Skin epidermis (tissue), 12 donors: ENCODE measurements at regions not wholly inside any gene's neighbourhood (a gene's known extent, or its start where the extent isn't known, plus 50 kb on each side); places are given as distances from the start of the nearest gene placed in this dataset.

Experiments
- H3K27ac ChIP-seq, 21 experiments: fragments of 200-600 bp; sonication (generic) in 11 of 21; one replicate each; pipeline ENCODE4 v1.5.0; 2020; ENCODE audit warnings: mild to moderate bottlenecking in 3 of 21, inconsistent platforms in 2 of 21, moderate library complexity in 2 of 21
- H3K4me3 ChIP-seq, 7 experiments: fragments of 200-600 bp; sonication (generic) in 2 of 7; one replicate each; pipeline ENCODE4 v1.5.0; 2020; ENCODE audit warnings: inconsistent platforms in 2 of 7, mild to moderate bottlenecking in 2 of 7, moderate library complexity in 1 of 7

DNA sequence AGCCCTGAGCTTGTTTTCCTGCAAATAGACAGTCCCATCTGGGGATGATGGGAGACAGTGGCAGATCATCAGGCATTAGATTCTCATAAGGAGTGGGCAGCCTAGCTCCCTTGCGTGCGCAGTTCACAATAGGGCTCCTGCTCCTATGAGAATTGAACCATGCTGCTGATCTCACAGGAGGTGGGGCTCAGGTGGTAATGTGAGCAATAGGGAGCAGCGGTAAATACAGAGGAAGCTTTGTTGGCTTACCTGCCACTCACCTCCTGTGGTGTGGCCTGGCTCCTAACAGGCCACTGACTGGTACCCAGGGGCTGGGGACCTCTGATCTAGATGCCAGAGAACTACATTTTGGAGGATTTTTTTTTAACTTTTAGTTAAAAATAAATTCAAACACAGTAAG is 434.8 kb upstream of the MKI67 start:
- no peak overlapping the region for H3K27ac ChIP-seq
- no peak overlapping the region for H3K4me3 ChIP-seq

DNA sequence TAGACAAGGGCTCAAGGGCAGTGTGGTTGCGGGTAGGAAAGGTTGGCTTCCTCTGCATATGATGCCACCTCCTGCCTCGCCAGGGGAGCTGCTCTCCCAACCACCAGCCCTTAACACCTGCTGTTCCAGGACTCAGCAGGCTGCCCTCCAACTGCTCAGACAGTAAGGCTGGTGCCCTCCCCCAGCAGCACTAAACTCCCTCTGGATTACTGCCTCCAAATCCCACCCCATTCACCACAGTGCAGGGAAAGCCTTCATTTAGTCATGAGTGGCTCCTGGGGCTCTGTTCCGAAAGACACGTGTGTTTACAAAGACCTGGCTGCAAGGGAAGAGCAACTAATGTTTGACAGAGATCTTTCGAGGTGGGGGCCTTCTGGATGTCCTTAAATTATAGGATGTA is 437.2 kb upstream of the MKI67 start:
- H3K4me3 ChIP-seq, result no peak overlapping the region
- H3K27ac ChIP-seq, result no peak overlapping the region

DNA sequence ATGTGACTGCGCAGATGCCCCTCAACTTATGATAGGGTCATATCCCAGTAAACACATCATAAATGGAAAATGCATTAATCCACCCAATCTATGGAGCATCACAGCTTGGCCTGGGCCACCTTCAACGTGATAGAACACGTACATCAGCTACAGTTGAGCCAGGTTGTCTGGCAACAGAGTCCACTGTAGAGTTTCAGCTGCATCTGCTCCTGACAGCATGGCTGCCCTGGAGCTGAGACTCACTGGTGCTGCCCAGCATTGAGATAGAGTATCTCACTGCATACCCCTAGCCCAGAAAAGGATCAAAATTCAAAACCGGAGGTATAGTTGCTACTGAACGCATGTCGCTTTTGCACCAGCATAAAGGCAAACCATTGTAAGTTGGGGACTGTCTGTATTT is 437.7 kb upstream of the MKI67 start:
- no peak overlapping the region for H3K27ac ChIP-seq
- no peak overlapping the region for H3K4me3 ChIP-seq

DNA sequence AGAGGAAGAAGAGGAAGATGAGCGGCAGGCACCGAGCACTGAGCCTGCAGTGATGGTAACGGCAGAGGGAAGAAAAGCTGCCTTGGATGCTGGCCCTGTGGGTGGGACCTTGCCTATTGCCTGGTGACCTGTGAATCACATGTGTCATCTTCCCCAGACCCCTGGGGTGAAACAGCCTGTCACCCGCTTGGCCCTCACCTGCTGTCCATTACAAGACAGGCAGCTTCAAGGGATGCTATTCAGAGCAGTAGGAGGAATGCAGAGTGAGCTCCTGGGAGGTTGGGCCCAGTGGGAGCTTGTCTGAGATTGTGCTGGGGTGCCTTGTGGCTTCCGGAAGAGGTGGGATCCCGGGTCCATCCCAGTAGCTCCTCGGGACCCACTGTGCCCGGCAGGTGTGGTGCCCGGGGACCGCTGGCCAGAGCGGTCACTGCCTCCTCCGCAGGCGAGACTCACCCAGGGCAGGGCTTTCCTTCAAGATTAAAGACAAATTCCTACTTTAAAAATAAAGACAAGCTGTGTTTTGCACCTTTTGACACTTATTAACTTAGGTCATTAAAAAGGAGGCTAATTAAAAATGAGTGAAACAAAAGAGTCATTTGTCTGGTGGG is 440.2 kb upstream of the MKI67 start:
- no peak overlapping the region for H3K27ac ChIP-seq
- no peak overlapping the region for H3K4me3 ChIP-seq

DNA sequence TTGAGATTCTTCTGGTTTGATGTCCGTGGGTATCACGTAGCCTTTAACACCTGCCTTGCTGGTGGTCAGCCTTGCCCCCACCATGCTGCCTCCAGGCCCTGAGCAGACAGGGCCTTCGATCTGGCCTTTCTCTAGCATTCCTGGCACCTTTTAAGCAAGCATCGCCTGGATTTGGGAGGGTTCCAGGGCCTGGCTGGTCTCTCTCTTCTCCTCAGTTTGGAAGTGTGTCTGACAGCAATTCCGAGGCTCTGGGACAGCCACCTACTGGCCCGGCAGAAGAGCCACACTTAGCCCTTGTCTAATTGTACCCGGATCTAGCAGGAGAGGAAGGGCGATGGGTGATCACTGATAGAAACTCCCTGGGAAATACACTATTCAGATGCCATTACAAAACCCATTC is 441.3 kb upstream of the MKI67 start:
- Histone ChIP-seq H3K4me3 (no peak overlapping the region), H3K27ac (no peak overlapping the region)

DNA sequence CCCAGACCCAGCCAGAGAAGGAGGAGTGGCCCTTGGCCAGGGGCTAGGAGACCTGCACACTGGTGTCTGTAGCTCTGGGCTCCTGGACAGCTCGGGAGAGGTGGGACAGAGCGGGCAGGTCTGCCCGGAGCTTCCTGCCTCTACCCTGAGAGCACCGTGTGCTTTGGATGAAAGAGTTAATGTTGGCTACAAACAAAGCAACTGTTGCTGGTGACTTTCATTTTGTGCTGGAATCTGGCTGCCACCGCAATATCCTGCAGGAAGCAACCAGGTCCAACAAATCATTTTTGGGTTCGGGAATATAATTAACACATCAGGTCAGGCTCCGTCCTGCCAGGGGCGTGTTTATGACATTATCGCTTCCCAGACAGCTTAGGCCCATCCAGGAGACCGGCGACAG is 441.8 kb upstream of the MKI67 start:
- Histone ChIP-seq H3K27ac (no peak overlapping the region), H3K4me3 (no peak overlapping the region)

DNA sequence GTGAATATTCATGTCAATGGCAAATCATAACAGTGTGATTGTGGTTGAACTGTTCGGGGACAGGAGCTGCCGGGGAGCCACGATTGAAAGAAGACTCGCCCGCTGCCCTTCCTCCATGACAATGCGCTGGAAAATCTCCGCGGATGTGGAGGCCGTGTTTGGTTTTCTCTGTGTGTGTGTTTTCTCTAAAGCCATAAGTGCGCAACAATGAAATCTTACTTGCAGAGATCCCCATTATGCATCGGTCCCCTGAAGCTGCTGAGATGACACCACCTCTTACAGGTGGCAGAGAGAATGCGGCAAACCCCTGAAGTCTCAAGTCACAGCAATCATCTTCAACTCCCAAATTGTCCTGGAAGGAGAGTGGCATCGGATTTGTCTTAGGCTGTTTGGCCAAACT is 442.3 kb upstream of the MKI67 start:
- H3K27ac ChIP-seq, result no peak overlapping the region
- H3K4me3 ChIP-seq, result no peak overlapping the region

DNA sequence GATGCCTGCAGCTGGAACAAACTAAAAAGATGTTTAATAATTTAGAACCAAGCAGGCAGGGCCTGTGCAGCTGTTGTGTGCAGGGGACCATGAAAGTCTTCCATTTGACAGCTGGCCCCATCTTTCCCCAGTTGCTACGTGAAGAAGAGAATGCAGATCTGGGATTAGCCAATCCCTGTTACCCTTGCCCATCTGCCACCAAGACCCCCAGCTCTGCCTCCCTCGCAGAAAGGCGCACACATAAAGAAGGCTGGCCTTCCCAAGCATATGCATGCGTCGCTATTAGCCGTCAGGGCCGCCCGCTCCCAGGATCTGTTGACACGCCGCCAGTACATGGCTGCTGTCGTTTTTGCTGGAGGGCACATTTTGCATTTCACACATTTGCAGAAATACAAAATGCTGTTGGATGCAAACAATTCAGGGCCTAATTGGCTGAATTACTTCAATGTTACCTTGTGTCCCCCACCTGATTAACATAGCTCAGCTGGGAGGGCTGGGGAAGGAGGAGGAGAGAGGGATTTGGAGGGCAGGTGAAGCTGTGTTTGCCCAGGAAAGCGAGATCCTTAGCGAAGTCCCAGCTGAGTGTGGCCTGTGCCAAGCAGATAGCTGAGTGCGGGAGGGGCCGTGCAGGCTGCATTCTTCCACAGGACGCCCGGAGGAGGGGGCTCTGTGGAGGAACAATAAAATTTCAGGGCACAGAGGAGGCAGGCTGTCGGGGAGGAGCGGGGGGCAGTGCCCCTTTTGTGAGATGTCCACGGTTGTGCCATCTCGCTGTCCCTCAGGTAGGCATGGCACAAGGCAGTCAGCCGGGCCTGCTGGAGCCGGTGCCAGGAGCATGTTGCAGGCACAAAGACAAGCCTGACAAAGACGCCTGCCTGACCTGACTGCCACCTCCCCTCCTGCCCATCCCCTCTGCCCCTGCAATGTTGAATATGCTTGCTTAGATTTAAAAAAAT is 443.0 kb upstream of the MKI67 start:
- H3K27ac ChIP-seq, result no peak overlapping the region
- no peak overlapping the region for H3K4me3 ChIP-seq

DNA sequence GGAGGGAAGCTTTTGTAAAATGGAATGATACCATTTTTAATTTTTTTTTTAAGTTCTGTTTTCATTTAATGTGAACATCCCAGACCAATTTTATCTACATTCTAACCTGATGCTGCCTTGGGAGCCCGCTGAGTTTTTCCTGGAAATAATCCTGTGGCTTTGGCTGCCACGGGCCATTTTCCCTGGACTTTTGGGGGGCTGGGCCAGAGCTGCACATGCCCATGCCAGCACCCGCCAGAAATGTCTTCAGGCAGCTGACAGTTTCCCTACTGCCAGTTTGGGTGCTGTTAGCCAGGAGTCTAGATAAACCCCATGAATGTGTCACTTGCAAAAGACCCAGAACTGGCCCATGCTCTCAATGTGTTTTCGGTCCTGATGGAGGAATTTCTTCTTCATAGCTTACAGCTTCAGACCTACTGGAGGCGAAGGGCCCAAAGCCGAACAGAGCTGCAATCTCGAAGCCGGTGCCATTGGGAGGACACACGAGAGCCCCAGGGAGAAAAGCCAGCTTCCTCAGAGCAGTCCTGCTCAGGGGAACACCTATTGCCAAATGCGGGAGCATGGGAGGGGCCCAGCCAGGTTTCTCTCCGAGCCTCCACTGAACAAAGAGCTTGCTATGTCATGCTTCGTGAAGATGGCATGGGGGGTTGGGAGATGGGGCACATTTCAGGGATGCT is 444.2 kb upstream of the MKI67 start:
- Histone ChIP-seq H3K27ac (no peak overlapping the region), H3K4me3 (no peak overlapping the region)

DNA sequence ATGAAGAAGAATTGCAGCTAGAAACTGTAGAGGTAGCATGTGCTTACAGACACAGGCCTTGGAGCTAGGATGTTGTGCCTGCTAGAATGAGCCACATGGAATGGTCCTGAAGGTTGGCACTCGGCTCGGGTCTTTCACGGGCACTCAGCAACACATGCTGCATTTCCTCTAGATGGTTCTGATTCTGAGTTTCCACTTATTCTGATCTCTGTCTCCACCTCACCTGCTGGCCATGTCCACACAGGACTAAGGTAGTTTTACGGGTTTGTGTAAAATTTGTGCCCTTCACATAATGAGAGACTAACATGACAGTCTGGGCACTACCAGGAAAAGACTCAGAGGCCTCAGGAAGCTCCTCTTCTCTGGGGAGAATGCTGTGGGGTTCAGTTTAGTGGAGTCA is 444.8 kb upstream of the MKI67 start:
- Histone ChIP-seq H3K4me3 (no peak overlapping the region), H3K27ac (no peak overlapping the region)

DNA sequence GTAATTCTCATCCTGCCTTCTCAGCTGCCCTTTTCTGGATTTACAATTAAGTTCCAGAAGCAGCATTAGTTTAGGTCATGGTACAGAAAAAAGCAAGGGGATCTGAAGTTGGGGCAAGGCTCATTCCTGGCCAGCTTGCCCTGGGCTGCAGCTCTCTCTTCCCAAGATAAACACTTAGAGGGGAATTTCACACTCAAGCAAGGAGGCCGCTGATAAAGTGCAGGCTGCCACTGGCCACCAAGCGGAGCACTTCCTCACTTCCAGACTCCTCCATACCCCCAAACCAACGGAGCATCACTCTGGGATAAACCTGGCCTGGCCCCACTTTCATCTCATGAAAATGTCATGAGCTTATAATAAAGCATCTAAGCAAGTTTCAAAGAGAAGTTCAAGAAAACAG is 445.5 kb upstream of the MKI67 start:
- Histone ChIP-seq H3K27ac (no peak overlapping the region), H3K4me3 (no peak overlapping the region)

DNA sequence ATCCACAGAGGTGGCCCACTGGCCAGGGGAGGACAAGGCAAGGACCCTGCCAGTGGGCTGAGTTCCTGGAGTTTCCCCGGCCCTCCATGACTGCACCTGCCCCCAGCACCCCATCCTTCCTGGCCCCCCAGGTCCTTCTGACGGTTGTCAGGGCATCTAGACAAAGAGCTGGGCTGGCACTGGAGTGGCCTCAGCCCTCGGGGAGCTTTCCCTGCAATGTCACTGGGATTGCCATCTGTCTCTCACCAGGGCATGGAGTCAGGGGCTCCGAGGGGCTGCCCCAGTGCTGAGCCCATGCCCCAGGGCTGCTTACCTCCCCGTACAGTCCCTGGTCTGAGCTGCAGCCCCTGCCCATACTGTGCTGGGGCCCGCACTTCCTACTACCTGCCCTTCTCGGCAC is 446.5 kb upstream of the MKI67 start:
- Histone ChIP-seq H3K27ac (no peak overlapping the region), H3K4me3 (no peak overlapping the region)

DNA sequence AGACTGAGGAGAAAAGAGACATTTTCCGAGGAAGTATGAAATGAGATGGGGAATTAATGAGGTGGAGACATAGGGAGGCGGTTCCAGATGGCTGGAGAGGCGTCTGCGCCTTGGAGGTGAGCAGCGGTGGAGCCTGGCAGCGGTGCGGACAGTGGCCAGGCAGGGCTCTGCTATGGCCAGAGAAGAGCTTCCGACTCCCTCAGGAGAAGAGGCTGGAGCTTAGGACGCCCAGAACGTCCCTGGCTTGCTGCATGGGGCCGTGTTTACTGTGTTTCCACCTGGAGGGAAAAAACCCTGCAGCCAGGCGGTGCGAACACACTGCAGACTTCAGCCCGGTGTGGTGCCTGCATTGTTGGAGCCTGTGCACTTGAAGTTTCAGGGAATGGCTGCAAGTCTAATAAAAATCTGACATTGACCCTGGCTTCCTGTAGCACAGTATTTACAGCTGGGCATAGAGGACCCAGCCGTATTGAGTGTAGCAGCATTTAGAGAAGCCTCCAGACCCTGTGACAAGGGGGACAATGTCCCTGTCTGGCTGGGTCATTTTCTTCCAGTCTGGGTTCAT is 447.1 kb upstream of the MKI67 start:
- no peak overlapping the region for H3K4me3 ChIP-seq
- no peak overlapping the region for H3K27ac ChIP-seq

DNA sequence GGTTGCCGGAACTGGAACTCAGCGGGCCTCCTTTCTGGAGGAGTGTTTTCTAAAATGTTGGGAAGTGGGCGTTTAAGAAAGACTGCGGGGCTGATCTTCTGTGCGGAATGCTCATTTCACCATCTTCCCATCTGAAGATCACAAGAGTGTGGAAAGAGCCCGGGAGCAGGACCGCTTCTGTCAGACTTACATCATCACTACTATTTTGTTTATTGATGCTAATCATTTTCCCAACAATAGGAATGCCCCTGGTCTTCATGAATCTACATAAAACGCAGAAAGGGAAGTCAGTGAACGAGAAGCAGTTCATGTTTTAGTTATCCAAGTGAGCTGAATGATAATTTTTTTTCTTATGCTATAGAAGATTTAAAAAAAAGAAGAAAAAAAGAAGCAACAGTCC is 447.8 kb upstream of the MKI67 start:
- Histone ChIP-seq H3K27ac (no peak overlapping the region), H3K4me3 (no peak overlapping the region)

DNA sequence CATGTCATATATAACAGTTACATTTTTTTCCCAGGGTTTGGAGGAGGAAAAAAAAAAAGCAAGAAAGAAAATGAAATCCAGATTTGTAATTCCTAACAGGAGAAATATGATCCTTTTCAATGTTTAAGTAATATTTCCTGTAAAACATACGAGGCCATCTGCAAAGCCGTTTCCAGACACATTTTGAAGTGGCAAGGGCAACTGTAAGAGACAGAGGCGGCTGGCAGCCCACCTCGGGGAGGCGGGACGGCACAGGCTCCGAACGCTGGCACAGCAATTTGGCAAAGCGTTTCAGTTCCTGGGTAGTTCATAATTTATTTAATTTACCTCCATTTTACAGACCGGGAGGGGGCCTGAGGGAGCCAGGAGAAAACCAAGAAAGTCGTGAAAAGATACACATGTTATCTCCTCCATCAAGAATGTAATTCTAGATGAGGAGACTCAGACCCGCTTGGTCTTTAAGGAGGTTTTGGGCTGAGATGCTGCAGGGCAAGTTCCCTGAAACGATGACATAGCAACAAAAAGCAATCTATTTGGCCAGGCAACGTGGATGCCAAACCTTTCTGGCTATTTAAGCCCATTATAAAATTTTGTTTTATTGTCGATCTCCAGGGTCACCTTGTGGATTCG is 448.5 kb upstream of the MKI67 start:
- Histone ChIP-seq H3K4me3 (no peak overlapping the region), H3K27ac (no peak overlapping the region)

DNA sequence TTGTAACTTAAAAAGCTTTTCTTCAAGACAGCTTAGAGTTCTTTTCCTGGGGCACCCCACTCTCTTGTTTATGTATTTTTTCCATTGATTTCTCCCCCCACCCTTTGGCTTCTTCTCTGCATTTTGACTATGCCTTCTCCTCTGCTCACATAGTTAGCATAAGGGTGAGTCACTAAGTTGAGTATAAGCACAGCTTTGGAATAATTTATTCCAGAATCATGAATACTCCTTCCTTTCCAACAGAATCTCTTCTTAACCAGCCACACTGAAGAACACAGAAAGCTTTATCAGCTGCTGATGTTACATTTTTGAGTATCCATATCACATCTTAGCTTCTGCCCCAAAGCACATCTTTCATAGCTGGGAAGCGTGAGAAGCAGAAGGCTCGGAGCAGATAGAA is 449.5 kb upstream of the MKI67 start:
- Histone ChIP-seq H3K27ac (no peak overlapping the region), H3K4me3 (no peak overlapping the region)

DNA sequence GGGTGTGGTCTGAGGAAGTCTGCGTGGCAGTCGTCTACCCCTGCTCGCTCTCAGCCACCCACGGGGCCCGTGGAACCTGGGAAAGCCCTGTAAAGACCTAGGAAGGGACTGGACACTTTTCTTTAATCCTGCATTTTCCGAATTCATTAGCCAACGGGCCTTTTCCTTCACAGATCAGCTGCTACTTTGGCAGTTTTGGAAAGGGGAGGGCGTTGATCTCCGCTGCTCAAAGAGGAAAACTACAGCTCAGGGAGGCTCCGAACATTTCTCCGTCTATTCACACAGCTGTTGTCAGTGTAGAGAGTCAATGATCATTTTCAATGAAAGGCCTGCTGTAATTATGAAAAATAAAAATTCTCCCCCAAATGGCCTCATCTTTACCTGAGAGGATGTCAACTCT is 450.1 kb upstream of the MKI67 start:
- H3K27ac ChIP-seq, result no peak overlapping the region
- H3K4me3 ChIP-seq, result no peak overlapping the region

DNA sequence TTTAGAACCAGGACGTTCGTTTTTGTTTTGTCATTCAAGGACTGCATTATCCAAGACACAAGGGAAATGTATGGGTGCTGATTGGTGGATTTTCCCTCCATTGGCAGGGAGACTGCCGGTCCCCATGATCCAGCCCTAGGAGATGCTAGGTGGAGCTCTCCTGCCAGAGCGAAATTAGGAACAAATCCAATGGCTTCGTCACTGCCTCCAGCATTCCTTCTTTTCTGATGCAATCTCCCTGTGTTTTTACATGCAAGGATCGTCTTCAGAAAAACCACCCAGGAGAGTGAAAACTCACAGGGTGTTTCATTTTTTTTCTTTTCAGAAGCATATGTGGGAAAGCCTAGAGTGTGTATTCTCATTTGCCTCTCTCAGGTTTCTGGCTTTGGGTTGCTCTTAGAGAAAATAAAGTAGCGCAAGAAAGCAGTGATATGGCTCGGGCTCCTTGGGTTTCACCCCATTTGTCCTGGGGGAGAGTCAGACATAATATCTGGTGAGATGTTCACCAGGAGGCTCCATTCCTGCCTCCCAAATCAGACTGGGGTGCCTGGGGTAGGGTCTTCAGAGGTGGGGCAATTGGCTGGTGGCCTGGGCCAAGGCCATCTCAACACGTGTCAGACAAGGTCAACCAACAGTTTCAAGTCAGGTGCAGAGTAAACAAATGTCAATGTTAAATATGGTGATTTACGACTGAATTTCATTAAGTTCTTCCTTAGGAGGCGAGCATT is 450.9 kb upstream of the MKI67 start:
- no peak overlapping the region for H3K27ac ChIP-seq
- H3K4me3 ChIP-seq, result no peak overlapping the region

DNA sequence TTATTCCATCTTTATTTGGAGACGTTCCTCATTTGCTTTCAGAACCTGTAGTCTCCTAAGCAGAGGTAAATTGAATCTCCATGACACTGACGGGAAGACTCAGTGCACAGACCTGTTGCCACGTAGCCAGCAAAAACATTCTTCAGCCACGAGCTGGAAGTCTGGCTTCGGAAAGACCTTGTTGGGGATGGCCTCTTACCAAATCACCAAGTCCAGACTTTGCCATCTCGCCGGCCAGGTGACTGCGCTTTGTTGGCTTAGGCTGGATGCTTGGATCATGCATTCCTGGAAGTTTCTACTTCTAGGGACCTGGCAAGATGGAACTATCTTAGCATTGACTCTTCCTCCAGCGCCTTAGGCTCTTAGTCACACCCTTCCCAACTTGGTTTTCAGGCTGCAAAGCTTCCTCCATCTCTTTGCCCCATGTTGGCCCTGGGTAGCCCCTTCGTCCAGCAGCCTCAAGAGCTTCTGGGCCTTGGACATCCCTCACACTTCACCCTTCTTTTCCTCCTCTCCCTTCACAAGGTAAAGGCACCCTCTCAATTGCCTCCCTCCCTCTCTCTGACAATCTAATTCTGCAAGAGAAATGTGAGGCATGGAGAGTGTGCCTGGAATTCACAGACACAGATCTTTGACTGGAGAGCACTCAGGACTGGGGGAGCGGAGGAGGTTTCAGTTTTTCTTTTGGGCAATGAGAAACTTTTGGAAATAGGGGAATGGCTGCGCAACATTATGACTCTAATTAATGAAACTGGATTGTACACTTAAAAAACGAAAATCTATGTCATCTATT is 451.9 kb upstream of the MKI67 start:
- Histone ChIP-seq H3K27ac (no peak overlapping the region), H3K4me3 (no peak overlapping the region)
